ENCODE measurements at regions not wholly inside any gene's neighbourhood (a gene's known extent, or its start where the extent isn't known, plus 50 kb on each side); places are given as distances from the start of the nearest gene placed in this dataset.
"Not testable (repeated sequence)": the region's sequence is repeated elsewhere in the genome, so short reads cannot be mapped to it uniquely, and the experiment has no call there.

GRCh38 chr1:102365071-102365470, 368.3 kb upstream of the OLFM3 start:
- DNase-seq (ENCODE audit: extremely low read depth in 1 of 11, low read depth in 9 of 11, low spot score in 4 of 11) = no peak

- DNase-seq (ENCODE audit: extremely low read depth in 1 of 11, low read depth in 9 of 11, low spot score in 4 of 11) = no peak
Observed at GRCh38 chr1:102336602-102337001, 339.9 kb upstream of the OLFM3 start.

DNA sequence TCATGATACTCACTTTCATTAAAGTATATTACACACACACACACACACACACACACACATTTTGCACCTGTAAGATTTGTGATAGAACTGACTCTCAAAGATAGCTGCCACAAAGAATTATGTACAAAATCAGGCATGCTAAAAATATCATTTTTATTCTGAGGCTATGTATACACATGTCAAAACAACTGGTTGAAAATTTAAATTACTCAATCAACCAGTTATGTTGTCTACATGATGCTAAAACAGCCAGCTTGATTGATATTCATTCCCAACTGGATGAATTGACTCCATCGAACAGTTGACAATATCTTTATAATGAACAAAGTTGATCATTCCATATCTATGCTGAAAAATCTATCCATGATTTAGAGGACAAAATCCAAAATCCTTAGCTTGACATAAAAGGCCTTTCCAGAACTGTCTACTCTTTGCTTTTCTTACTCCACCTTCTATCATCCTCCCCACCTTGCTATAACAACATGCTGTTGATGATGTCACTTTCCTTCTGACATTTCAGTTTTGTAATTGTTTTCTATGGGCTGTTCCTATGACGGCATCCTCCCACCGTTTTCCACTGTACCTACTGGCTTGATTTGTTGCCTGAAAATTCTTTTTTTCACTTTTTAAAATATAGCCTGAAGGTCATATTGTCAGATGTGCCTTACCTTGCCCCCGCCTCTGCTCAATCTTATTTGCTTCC, 321.5 kb upstream of the OLFM3 start:
- no peak for DNase-seq (ENCODE audit: extremely low read depth in 1 of 11, low read depth in 9 of 11, low spot score in 4 of 11)

DNA sequence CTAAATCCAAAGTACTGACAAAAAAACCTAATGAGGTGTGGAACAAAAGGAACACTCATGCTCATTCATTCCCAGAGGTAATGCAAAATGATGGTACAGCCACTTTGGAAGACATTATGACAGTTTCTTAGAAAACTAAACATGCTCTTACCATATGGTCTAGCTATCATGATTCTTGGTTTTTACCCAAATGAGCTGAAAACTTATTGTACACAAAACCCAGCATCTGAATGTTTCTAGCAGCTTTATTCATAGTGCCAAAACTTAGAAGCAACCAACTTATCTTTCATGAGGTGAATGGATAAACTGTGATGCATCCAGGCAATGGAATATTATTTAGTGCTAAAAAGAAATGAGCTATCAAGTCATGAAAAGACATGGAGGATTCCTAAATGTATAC, 318.4 kb upstream of the OLFM3 start:
- no peak for DNase-seq (ENCODE audit: extremely low read depth in 1 of 11, low read depth in 9 of 11, low spot score in 4 of 11)

GRCh38 chr1:102296116-102296515, 299.4 kb upstream of the OLFM3 start:
- no peak for DNase-seq (ENCODE audit: extremely low read depth in 1 of 11, low read depth in 9 of 11, low spot score in 4 of 11)

GRCh38 chr1:102282955-102283354, 286.2 kb upstream of the OLFM3 start:
- no peak for DNase-seq (ENCODE audit: extremely low read depth in 1 of 11, low read depth in 9 of 11, low spot score in 4 of 11)

- no peak for DNase-seq (ENCODE audit: extremely low read depth in 1 of 11, low read depth in 9 of 11, low spot score in 4 of 11)
Observed at GRCh38 chr1:102262994-102263393, 266.3 kb upstream of the OLFM3 start.

DNA sequence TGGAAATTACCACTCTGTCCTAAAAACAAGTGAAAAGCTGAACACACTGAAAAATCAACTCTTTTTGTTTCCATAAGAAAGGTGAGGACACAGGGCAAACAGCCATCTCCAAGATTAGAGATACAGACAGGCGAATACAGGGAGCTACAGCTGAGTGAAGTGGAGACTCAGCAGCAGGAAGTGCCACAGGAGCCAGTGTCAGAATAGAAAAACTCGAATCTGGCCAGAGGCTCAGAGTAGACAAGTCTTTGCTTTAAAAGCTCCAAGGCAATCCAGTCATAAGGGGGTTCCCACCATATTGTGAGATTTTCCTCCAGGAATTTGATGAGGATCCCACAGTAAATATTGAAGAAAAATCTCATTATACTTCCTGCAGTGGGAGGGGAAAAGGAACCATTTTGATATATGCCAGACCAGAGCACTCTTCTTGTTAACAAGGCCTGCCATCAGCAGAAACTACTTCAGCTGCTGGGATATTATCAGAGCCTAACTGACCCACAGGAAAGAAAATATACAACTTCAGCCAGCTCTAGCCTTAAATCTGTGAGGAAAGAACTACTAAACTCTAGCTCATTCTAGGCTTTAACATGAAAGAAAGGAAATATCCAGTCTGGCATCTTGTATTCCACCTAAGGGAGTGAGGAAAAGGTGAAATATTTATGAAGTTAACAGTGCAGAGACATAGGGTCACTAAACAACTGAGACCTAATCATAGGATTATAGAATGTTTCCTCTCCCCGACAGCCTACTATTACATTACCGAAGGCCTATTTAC, 256.2 kb upstream of the OLFM3 start:
- no peak for DNase-seq (ENCODE audit: extremely low read depth in 1 of 11, low read depth in 9 of 11, low spot score in 4 of 11)

GRCh38 chr1:102241431-102242338, 245.0 kb upstream of the OLFM3 start:
- no peak for DNase-seq (ENCODE audit: extremely low read depth in 1 of 11, low read depth in 9 of 11, low spot score in 4 of 11)

DNA sequence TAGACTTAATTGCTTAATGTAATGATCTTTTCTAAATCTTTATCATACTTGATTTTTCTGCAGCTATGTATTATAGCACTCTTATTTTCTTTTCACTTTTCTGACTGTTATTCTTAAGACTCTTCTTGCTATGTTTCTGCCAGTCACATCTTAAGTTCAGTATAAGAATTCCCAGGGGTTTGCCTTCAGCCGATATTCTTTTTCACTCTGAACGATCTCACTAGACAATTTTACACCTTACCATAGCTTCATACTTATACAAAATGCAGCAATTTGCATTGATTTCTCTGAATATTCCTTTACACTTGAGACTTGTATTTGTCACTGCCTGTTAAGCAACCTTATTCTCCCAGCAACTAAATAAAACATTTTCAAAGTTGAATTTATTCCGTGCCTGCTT, 242.5 kb upstream of the OLFM3 start:
- no peak for DNase-seq (ENCODE audit: extremely low read depth in 1 of 11, low read depth in 9 of 11, low spot score in 4 of 11)

DNA sequence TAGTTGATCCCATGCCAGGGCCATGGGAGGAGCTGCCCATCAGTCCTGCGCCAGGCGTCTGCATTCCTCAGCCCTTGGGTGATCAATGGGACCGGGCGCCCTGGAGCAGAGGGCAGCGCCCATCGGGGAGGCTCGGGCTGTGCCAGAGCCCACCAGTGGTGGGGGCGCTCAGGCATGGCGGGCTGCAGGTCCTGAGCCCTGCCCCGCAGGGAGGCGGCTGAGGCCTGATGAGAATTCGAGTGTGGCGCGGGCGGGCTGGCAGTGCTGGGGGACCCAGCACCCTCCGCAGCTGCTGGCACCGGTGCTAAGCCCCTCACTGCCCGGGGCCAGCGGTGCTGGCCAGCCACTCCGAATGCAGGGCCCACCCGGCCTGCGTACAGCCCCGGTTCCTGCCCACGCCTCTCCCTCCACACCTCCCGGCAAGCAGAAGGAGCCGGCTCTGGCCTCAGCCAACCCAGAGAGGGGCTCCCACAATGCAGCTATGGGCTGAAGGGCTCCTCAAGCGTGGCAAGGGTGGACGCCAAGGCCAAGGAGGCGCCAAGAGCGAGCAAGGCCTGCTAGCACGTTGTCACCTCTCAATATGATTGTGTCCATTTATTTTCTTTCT, 238.1 kb upstream of the OLFM3 start:
- DNase-seq (ENCODE audit: extremely low read depth in 1 of 11, low read depth in 9 of 11, low spot score in 4 of 11) = no peak

GRCh38 chr1:102219463-102219862, 222.7 kb upstream of the OLFM3 start:
- no peak for DNase-seq (ENCODE audit: extremely low read depth in 1 of 11, low read depth in 9 of 11, low spot score in 4 of 11)

DNA sequence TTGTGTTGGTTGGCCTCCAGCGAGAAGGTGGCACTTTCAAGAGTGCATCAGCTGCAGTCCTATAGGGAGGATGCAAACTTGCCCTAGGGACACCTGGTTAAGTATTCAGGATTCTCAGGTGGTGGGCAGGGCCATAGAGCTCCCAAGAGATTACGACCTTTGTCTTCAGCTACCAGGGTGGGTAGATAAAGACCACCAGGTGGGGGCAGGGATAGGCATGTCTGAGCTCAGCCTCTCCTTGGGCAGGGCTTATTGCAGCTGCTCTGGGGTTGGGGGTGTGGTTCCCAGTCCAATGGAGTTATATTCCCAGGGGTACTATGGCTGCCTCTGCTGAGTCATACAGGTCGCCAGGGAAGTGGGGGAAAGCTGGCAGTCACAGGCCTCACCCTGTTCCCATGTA, 214.2 kb upstream of the OLFM3 start:
- not testable (repeated sequence) for DNase-seq (ENCODE audit: extremely low read depth in 1 of 11, low read depth in 9 of 11, low spot score in 4 of 11)

GRCh38 chr1:102191723-102192122, 195.0 kb upstream of the OLFM3 start:
- DNase-seq (ENCODE audit: extremely low read depth in 1 of 11, low read depth in 9 of 11, low spot score in 4 of 11) = peak; percentile 19 to 70 (median 50)

GRCh38 chr1:102190429-102190828, 193.7 kb upstream of the OLFM3 start:
- no peak for DNase-seq (ENCODE audit: extremely low read depth in 1 of 11, low read depth in 9 of 11, low spot score in 4 of 11)

- no peak for DNase-seq (ENCODE audit: extremely low read depth in 1 of 11, low read depth in 9 of 11, low spot score in 4 of 11)
Observed at GRCh38 chr1:102186536-102186935, 189.8 kb upstream of the OLFM3 start.

DNA sequence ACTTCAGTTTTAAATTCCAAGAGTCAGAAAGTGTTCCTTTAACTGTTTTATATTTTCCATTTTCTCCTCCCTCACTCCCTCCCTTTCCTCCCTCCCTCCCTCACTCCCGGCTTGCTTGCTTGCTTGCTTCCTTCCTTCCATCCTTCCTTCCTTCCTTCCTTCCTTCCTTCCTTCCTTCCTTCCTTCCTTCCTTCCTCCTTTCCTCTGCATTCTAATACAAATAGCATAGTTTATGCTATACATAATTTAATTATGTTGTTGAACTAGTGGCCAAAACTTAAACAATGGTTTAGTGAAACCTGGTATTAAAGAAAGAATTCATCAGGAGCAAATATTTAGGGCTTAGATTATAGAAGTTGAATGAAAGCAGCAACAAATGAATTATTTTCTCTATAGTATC, 188.5 kb upstream of the OLFM3 start:
- no peak for DNase-seq (ENCODE audit: extremely low read depth in 1 of 11, low read depth in 9 of 11, low spot score in 4 of 11)

DNA sequence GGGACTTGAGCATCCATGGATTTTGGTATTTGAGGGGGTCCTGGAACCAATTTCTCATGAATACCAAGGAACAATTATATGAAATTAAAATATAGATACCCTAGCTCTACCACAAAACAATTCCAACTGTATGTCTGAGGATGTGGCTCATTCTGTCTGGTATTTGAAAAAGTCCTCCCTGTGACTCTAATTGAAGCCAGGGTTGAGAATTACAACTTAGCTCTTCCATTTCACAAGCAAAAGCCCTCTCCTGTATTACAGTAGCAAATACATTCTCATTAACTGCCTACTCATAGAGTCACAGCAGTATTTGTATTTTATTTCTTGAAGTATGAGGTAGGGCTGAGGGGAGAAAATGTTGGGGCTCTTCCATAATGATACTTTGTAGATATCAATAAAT, 187.8 kb upstream of the OLFM3 start:
- DNase-seq (ENCODE audit: extremely low read depth in 1 of 11, low read depth in 9 of 11, low spot score in 4 of 11) = no peak

DNA sequence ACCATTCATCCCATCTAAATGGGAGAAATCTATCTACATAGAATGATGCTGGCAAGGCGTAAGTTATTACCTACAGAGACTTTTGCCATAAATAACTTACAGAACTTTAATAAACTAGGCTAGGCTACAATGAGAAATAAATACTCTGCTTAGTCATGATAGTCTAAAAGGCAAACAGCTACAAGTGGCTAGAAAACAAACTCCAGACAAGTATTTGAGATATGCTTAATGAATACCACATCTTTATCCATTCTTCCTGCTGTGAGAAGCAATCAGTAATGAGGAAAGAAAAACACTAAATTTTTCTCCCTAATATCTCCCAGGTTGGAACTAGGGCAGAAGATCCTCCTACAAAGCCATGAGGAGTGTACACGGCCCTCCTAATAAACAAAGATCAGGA, 187.0 kb upstream of the OLFM3 start:
- no peak for DNase-seq (ENCODE audit: extremely low read depth in 1 of 11, low read depth in 9 of 11, low spot score in 4 of 11)
